D721Med (cell line): ENCODE measurements at regions not wholly inside any gene's neighbourhood (a gene's known extent, or its start where the extent isn't known, plus 50 kb on each side); places are given as distances from the start of the nearest gene placed in this dataset.

ENCODE experiments used
- DNase-seq: peaks from one replicate; pipeline ENCODE4 v3.0.0; 2011; ENCODE audit warnings: low spot score; ENCODE audit not compliant: insufficient read length
- FAIRE-seq: peaks from 2 replicates; lab custom pipeline; 2011; peaks lifted over from hg19 to GRCh38; lab: Jason Lieb, UNC
- CTCF ChIP-seq: IDR thresholded peaks from 2 replicates; pipeline ENCODE4 v1.5.1; 2012; ENCODE audit warnings: mild to moderate bottlenecking, control low read depth; ENCODE audit not compliant: insufficient read depth; ENCODE audit errors: missing control alignments

- FAIRE-seq (no peak), DNase-seq (no peak)
- TF ChIP-seq CTCF: no peak
Measured at GRCh38 chr3:188067932-188068331, 86.0 kb upstream of the LPP start.

GRCh38 chr3:188068342-188068741, 85.6 kb upstream of the LPP start:
- no peak for TF ChIP-seq CTCF
- FAIRE-seq: no peak

GRCh38 chr3:188071636-188072035, 82.3 kb upstream of the LPP start:
- no peak for TF ChIP-seq CTCF
- FAIRE-seq (no peak), DNase-seq (no peak)

More at GRCh38 chr3:188068342-188068741, 85.6 kb upstream of the LPP start:
- no peak for DNase-seq

- no peak for DNase-seq
- no peak for TF ChIP-seq CTCF
- no peak for FAIRE-seq
Measured at GRCh38 chr3:188076176-188076575, 77.8 kb upstream of the LPP start.

- TF ChIP-seq CTCF: no peak
- FAIRE-seq (no peak), DNase-seq (no peak)
Measured at GRCh38 chr3:188077160-188077799, 76.7 kb upstream of the LPP start.

GRCh38 chr3:188080091-188080490, 73.9 kb upstream of the LPP start:
- FAIRE-seq (no peak), DNase-seq (no peak)
- TF ChIP-seq CTCF: no peak

GRCh38 chr3:188082031-188082430, 71.9 kb upstream of the LPP start:
- DNase-seq: no peak
- FAIRE-seq: no peak
- no peak for TF ChIP-seq CTCF
